ENCODE measurements at regions not wholly inside any gene's neighbourhood (a gene's known extent, or its start where the extent isn't known, plus 50 kb on each side); places are given as distances from the start of the nearest gene placed in this dataset.
A peak's percentile ranks its signal among the peaks of the same experiment; 100 is the strongest.
"Not testable (repeated sequence)": the region's sequence is repeated elsewhere in the genome, so short reads cannot be mapped to it uniquely, and the experiment has no call there.

DNA sequence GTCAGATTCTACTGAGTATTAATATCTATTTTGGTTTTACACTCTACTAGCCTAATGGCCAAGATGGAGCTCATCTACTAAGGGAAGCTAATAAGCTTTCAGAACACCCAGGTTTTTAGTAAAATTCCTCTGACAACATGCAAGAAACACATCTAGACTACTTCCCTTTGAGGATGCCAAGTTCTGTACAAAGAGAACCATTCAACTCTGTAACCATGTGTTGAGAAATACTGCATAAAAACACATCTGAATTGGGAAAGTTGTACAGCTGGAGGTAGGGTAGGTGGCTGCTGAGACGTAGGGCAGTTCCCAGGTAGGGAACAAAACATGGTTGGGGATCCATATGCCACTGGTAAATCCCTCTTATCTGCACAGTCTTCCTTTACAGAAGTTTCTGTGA, 66.2 kb downstream of the SC5D start:
- DNase-seq (ENCODE audit: low read depth) = no peak

DNA sequence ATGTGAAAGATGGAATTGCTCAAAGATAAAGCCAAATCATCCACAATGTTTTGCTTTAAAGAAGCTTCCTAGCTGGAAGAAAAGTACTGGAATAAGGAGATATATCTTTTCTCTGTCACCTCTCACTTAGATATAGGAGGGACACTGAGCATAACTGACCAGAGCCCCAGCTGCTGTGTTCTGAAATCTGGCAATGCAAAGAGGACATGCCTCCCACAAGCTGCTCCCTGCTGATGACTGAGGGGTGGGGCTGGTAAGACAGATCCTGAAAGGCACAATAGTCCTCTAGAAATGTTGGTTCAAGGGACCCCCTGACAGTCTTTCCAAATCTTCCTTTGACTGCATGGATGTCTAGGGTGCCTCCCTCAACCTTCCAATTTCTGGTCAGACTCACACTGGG, 67.0 kb downstream of the SC5D start:
- DNase-seq (ENCODE audit: low read depth) = no peak

DNA sequence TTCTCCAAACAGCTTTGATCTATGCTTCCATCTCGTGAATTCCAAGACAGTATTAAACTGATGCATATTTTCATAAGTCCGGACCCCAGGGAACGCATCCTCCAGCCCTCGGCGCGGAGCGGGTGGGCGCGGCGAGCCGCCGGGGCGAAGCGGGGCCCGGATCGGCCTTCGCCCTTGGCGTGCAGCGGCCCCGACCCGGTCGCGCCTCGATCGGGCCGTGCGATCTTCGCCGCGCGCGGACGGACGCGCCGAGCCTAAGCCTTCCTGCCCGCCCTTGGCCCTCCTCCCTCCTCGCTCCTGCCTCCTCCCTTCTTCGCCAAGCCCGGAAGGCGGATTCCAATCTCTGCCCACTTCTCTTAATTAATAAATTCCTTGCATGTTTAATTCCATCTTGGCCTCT, 70.4 kb downstream of the SC5D start:
- DNase-seq (ENCODE audit: low read depth) = not testable (repeated sequence)

GRCh38 chr11:121365304-121365703, 72.7 kb downstream of the SC5D start:
- DNase-seq (ENCODE audit: low read depth) = no peak

DNA sequence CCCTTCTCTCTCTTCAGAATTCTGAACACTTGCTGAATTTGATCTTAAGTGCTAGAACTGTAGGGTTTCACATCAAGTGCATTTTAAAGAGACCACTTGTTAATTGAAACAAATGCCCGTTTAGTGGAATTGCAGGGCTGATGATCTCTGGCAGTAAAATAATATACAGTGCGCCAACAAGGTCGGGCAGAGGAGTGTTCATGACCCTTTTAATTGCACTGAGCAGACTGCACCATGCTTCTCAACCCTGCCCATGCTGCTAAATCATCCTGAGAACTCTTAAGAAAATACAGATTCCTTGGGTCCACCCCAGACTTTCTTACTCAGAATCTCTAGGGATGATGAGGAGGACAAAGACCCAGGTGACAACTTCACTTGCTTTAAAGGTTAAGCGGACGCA, 73.5 kb downstream of the SC5D start:
- DNase-seq (ENCODE audit: low read depth) = no peak

DNA sequence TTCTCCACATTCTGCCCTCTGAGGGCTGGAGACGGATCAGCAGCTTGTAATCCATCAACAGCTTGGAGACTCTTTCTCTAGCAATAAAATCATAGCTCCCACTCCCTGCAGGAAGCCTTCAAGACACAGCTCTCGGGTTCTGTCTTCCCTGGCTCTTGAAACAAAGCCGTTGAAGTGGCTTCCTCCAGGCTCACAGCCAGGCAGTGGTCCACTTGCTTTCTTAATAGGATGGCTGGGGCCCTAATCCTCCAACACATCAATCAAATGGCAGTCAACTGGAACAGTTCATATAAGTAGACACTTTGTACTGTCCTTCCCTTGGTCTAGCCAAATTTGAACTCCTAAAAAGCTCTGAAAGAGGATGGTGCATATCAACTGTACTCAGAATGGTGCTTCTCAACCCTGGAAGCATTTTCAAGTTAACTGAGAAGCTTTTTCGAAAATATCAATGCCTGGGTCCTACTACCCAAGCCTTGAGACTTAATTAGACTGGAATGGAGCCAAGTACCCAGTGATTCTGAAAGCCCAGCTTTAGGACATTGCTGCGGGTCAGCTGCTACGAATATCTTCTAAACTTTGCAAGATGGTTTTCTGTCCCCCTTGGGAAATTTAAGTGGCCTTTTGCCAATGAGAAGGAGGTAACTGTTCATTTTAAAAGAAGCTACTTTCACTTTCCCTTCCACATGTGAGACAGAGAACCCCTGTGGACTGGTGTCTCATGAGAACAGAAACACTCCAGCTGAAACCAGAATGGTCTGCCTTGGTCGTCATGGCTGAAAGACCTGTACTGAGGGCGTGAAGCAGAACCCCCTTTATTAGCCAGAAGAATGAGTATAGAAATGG, 74.7 kb downstream of the SC5D start:
- DNase-seq (ENCODE audit: low read depth) = peak; percentile 43

GRCh38 chr11:121367844-121368225, 75.3 kb downstream of the SC5D start:
- no peak for DNase-seq (ENCODE audit: low read depth)

DNA sequence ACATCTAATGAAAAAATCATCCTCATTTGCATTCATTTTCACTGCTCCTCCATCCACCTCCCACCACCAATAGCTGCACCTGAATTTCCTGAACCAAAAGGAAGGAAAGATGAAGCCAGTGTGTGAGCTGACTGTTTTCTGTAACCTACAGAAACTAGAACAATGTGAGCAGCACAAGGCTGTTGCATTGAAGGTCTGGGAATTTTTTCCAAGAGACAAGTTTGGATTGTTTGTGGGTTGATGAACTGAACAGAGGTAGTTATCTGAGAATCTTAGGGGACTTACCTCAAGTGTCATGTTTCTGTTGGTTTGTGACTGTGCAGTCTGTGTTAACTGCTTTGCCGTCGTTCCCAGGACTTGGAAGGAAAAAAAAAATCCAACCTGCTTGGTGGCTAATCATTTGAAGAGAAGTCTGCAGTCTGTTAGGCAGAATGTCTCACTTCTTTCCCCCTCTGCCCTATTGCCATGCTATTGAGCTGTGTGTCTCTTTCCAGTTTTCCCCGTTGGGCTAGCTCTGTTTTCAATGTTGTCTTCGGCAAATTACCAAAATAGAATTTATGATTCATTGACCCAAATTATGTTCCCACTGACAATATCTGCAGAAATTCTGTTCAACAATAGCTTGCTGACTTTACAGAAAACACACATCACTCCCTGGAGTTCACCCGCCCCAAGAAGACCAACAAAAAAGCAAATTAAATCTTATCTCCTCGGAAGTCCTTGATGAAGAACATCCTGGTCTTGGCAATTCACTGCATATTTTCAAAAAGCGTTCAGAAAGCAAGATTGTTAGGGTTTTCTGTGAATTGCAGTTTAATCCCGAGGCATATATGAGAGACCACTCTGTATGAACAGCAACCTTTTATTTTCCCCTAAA, 76.0 kb downstream of the SC5D start:
- no peak for DNase-seq (ENCODE audit: low read depth)

- no peak for DNase-seq (ENCODE audit: low read depth)
Measured at GRCh38 chr11:121369366-121369765, 76.8 kb downstream of the SC5D start.

DNA sequence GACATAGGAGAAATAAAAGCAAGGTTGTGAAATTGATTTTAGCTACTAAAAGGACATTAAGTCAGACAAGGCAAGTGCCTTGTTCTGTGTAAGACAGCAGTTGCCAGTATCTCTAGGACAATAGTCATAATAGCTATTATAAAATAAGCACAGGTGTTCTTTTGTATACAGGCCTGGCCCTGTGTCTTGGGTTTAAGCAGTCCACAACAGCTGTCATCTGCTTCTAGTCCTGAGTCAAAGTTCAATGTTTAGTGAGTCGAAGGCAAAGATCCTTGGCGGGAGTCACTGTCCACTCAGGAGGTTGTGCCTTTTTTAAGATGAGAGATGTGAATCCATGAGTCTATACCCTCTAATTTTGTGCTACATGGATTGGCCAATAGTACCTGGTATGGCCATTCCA, 79.5 kb downstream of the SC5D start:
- DNase-seq (ENCODE audit: low read depth) = no peak

GRCh38 chr11:121372671-121373429, 79.3 kb upstream of the SORL1 start:
- DNase-seq (ENCODE audit: low read depth) = no peak

DNA sequence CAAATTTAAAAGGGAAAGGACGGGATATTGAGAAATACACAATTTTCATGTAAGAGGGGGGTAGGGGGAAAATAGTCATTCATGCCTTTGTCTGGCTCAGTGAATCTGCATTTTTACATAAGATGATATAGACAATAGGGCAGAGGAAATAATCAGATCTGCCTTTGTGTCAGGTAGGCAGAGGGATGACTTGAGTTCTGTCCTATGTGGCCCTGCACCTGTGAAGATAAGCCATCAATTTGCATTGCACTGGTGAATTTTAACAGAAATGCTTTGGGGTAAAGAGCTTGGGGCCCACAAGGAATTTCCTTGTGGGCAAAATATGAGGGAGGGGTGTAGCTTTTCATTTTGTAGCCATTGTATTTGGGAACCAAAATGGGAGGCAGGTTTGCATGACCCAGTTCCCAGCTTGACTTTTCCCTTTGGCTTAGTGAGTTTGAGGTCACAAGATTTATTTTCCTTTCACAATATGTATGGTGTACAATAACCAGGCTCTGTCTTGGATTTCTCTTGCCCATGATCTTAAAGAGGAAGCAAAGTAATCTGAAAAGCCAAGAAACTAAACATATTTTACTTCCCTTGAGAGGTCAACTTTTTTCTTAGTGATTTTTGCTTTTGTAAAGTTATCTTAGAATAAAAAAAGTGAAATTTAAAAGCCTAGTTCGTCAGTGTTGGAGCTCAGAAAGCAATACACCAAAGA, 77.7 kb upstream of the SORL1 start:
- DNase-seq (ENCODE audit: low read depth) = no peak

DNA sequence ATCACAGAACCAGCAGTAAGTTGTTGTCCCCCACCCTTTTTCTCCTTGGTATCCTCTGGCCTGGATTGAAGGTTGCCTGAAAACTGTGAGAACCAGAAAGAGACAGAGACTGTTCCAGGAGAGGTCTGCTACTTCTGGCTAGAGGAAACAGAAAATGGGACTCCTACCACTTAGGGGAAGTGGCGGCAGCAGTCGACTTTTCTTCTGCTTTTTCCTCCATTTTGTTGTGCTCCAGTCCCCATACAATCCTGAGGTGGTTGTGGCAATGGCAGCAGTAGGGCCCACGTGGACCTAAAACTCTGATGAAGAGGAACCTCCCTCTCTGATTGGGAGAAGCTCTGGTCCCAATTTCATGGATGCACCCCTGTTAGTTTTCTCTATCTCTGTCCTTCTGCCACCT, 76.0 kb upstream of the SORL1 start:
- DNase-seq (ENCODE audit: low read depth) = no peak

DNA sequence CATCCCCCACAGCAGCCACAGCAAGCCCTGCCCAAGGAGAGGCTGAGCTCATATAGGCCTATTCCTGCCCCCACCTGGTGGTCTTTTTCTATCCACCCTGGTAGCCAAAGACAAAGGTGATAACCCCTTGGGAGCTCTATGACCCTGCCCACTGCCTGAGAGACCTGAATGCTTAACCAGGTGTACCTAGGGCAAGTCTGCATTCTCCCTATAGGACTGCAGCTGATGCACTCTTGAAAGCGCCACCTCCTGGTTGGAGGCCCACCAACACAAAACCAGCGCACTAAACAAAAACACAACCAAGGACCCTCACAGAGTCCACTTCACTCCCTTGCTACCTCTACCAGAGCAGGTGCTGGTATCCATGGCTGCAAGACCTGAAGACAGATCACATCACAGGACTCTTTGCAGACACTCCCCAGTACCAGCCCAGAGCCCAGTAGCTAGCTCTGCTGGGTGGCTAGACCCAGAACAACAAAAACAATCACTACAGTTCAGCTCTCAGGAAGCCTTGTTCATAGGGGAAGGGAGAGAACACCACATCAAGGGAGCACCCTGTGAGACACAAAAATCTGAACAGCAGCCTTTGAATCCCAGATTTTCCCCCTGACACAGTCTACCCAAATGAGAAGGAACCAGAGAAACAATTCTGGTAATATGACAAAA, 72.8 kb upstream of the SORL1 start:
- DNase-seq (ENCODE audit: low read depth) = not testable (repeated sequence)

GRCh38 chr11:121383716-121384115, 68.4 kb upstream of the SORL1 start:
- no peak for DNase-seq (ENCODE audit: low read depth)

GRCh38 chr11:121385688-121386087, 66.4 kb upstream of the SORL1 start:
- no peak for DNase-seq (ENCODE audit: low read depth)

Measured in M059J (cell line).